Activated CD8-positive, alpha-beta memory T cell treated with anti-CD3 and anti-CD28 coated beads, Interleukin-2, amount 50 U/mL, for 48 hours (primary cell): ENCODE measurements at regions not wholly inside any gene's neighbourhood (a gene's known extent, or its start where the extent isn't known, plus 50 kb on each side); places are given as distances from the start of the nearest gene placed in this dataset.

Source experiments
- DNase-seq: peaks from one replicate; pipeline ENCODE4 v3.0.0-alpha.2; 2020

- DNase-seq, result no peak
These were observed 1000.7 kb upstream of the LRRN3 start for GRCh38 chr7:110090110-110090820.

DNA sequence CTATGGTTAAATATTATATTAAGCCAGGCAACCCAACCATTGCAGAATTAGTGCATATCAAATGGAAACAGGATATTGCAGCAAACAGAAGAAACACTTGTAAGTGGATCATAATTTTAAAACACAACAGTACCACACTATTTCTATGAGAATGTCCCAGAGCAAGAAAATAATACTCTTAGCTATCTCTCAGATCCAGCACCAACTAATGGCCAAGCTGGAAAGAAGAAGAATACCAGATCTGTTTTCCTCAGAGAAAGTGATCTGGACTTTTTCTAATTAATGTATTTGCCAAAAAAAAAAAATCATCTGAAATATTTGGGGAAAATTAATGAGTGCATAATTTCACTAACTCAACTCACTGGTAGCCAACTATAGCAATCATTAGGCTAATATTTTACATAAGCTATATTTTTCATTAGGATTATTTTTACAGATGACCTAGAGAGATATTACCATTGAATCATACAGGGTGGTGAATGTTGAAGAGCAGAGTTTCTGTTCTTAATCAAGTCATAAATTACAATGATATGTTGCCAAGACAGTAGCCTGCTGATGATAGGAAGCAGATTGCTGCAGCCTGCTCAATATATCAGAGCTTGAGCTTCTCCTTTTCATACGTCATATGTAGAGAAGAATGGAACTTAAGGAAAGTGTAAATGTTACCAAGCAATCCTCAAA is 995.4 kb upstream of the LRRN3 start:
- DNase-seq, result no peak

DNA sequence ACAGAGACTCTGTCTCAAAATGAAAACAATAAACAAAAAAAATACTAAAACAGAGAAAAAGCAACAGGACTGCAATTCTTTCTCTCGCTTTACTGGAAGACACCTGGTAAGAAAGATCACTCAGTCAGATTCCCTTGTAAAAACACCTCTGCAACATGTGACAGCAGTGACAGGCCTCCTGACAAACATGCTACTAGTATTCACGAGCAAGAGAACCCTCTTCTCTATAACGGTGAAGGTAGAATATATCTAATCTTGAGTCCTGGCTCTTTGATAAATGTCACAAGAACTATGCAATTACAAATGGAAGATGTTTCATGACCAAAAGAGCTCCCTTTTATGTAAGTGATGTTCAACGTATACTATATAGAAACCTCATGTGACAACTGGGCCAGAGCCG is 986.7 kb upstream of the LRRN3 start:
- DNase-seq, result no peak

DNA sequence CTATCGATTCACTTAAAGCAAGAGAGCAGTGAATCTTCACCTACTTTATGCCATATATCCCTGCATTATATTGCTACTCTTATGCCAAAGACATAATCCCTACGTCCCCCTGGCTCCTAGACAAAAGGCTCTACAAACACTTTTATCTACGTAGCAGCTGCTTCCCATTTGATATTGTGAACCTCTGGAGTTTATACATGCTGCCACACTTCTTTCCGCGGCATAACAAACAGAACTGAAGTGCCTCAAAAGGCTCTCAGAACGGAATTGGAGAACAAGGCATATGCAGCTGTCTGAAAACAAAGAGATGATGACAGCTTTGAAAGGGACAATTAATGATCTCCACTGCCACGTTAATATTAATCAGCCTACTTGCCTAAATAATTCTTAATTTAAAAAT is 985.6 kb upstream of the LRRN3 start:
- no peak for DNase-seq

DNA sequence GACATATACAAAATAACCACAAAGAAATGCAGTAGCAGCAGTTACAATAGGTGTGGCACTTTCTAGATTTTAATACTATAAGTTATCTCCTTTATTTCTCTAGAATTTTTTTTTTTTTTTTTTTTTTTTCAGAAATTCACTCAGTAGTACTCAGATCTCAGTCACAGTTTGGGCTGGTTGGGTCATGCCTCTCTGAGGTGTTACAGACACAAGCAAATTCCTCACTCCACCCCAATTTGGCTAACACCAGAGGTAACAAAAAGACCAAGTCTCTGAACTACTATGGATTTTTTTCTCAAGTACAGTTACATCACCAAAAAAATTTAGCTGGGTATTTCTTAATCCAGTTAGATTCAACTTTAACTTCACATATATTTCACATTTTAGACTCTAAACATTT is 985.1 kb upstream of the LRRN3 start:
- no peak for DNase-seq

DNA sequence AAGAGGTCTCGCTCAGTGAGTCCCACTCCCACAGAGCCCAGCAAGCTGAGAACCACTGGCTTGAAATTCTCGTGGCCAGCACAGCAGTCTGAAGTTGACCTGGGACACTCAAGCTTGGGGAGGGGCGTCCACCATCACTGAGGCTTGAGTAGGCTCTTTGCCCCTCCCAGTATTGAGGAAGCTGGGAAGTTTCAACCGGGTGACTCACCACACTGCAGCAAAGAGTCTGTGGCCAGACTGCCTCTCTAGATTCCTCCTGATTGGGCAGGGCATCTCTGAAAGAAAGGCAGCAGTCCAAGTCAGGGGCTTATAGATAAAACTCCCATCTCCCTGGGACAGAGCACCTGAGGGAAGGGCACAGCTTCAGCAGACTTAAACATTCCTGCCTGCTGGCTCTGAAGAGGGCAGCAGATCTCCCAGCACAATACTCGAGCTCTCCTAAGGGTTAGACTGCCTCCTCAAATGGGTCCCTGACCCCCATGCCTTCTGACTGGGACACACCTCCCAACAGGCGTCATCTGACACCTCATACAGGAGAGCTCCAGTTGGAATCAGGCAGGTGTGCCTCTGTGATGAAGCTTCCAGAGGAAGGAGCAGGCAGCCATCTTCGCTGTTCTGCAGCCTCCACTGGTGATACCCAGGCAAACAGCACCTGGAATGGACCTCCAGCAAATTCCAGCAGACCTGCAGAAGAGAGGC is 970.9 kb upstream of the LRRN3 start:
- DNase-seq, result no peak

GRCh38 chr7:110129159-110129558 is 961.8 kb upstream of the LRRN3 start:
- no peak for DNase-seq

DNA sequence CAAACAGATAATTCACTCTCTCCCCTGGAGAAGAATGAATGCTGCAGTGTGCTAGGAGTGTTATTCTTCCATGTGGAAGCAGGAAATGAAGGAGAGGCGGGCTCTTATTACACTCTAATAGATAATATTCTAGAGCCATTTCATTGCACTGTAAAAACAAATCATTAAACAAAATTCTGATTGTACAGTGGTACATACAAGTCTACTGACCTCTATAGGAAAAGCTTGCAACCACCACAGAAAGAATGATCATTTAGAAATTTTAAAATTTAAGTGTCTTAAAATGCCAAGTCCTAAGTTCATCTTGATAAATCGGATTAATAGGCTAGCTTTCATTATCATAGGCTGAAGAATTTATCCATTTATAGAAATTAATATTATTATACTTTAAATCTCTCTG is 960.3 kb upstream of the LRRN3 start:
- DNase-seq, result no peak

- DNase-seq, result no peak
These were observed 959.6 kb upstream of the LRRN3 start for GRCh38 chr7:110131344-110131743.

DNA sequence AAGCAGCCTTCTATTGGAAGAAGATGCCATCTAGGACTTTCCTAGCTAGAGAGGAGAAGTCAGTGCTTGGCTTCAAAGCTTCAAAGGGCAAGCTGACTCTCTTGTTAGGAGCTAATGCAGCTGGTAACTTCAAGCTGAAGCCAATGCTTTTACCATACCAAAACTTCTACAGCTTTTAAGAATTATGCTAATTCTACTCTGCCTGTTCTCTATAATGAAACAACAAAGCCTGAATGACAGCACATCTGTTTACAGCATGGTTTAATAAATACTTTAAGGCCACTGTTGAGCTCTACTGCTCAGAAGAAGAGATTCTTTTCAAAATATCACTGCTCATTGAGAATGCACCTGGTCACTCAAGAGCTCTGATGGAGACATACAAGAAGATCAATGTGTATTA is 951.9 kb upstream of the LRRN3 start:
- DNase-seq, result no peak

DNA sequence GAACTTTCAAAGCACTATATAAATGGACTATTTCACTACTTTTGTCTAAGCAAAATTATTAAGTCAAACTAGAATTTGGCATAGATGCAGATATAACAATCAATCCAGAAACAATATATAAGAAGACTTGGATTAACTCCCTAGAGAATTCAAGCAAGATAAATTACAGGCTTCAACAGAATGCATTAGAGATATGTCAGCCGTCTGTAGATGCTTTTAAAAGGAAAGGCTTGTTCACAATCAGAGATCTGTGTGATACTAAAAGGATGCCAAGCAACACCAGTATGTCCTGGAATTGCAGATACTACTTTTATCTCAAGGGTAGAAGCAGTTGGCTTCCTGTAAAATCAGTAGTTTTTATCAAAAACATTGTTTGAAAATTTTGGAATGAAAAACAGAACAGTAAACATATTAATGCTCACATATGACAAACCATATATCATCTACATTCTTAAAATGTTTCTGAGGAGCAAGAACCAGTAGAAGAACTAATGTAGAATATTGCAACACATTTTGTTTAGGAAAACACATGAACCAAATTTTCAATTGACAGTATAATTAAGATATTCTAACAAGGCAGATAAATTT is 947.9 kb upstream of the LRRN3 start:
- DNase-seq, result no peak

- DNase-seq, result no peak
These were observed 946.3 kb upstream of the LRRN3 start for GRCh38 chr7:110144599-110144998.

GRCh38 chr7:110148054-110148453 is 942.9 kb upstream of the LRRN3 start:
- DNase-seq, result no peak

GRCh38 chr7:110153222-110153621 is 937.7 kb upstream of the LRRN3 start:
- DNase-seq, result no peak

GRCh38 chr7:110156511-110156910 is 934.4 kb upstream of the LRRN3 start:
- DNase-seq, result no peak

GRCh38 chr7:110157631-110158362 is 933.1 kb upstream of the LRRN3 start:
- no peak for DNase-seq

GRCh38 chr7:110168010-110168409 is 922.9 kb upstream of the LRRN3 start:
- no peak for DNase-seq

- no peak for DNase-seq
These were observed 920.1 kb upstream of the LRRN3 start for GRCh38 chr7:110170841-110171240.

DNA sequence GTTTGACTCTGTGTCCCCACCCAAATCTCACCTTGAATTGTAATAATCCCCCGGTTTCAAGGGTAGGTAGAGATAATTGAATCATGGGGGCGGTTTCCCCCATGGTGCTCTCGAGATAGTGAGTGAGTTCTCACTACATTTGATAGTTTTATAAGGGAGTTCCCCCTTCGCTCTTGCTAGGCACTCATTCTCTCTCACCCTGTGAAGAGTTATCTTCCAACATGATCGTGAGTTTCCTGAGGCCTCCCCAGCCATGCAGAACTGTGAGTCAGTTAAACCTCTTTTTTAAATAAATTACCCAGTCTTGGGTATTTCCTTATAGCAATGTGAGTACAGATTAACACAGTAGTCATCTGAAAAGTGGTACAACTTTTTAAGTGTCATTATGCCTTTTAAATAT is 913.5 kb upstream of the LRRN3 start:
- no peak for DNase-seq

DNA sequence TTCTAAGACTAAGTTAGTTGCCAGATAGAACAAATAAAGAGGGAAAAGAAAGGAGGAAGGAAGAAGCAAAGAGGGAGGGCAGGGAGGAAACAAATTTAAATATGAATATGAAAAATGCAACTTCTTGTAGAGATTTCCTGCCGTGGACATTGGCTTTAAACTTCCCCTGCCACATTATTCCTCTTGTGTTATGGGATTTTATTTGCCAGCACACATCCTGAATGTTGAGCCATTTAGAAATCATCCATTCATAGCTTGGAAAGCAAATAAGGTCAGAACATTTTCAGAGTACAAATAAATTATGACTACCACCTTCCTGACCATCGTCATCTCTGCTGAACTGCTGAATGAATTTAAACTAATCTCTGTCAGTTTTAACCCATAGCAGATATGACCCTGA is 911.9 kb upstream of the LRRN3 start:
- no peak for DNase-seq

- DNase-seq, result no peak
These were observed 909.2 kb upstream of the LRRN3 start for GRCh38 chr7:110181768-110182167.

DNA sequence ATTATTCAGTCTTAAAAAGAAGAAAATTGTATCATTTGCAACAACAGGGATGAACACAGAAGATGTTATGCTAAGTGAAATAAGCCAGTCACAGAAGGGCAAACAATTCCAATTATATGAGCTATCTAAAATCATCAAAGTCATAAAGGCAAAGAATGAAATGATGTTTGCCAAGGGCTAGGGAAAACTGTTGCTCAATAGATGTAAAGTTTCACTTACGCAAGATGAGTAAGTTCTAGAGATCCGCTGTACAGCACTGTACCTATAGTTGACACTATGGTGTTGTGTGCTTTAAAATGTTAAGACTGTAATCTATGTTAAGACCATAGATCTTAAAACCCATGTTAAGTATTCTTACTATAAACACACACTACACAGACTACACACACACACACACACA is 904.6 kb upstream of the LRRN3 start:
- no peak for DNase-seq

DNA sequence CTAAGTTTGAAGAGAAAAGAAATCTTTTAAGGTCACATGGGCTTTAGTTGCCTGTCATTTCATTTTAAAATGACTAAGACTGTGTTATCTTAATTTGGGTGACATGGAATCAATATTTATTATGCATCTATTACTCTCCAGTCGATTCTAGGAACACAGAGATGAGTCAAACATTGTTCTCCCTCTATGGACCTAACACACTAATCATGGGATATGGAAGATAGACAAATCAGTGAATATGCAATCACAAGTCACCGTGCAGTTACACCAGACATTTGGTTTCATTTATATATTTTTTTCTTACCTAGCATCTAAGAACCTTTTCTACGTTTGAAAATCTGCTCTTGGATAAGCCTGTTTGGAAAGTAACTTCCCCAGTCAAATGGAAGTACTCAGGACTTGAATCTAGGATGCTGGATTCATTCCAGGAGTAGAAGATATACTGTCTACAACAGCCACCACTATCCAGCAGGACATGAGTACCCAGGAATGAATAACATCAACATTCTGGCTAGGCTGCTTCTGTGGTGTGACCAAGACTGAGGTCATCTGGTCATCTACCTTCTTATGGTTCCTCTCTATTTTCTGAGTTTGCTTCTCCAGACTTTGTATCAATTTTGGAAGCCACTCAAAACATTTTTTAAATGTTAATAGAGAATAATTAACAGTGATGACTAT is 902.9 kb upstream of the LRRN3 start:
- no peak for DNase-seq
